Mesendoderm (in vitro differentiated cells): ENCODE measurements at regions not wholly inside any gene's neighbourhood (a gene's known extent, or its start where the extent isn't known, plus 50 kb on each side); places are given as distances from the start of the nearest gene placed in this dataset.

Source experiments
- DNase-seq: peaks from one replicate; pipeline ENCODE4 v3.0.0; 2013
- H2AK5ac ChIP-seq: 2 replicates; pipeline ENCODE4 v1.6.1; 2013; ENCODE audit warnings: low read length, inconsistent platforms
- H2BK120ac ChIP-seq: 2 replicates; pipeline ENCODE4 v1.6.1; 2013; ENCODE audit warnings: low read depth, mild to moderate bottlenecking, low read length, moderate library complexity, mixed read lengths
- H2BK15ac ChIP-seq: replicated peaks from 2 replicates; pipeline ENCODE4 v1.6.1; 2013; ENCODE audit warnings: low read depth, mild to moderate bottlenecking, moderate library complexity
- H2BK5ac ChIP-seq: 2 replicates; pipeline ENCODE4 v1.6.1; 2013; ENCODE audit warnings: low read length, inconsistent platforms
- H3K18ac ChIP-seq: 2 replicates; pipeline ENCODE4 v1.6.1; 2013; ENCODE audit warnings: mild to moderate bottlenecking, low read length, mixed read lengths
- H3K23ac ChIP-seq: one replicate; pipeline ENCODE4 v1.6.1; 2013; ENCODE audit warnings: low read length
- H3K27ac ChIP-seq: 2 replicates; pipeline ENCODE4 v1.5.1; 2013; ENCODE audit warnings: low read depth, mild to moderate bottlenecking, inconsistent platforms, low read length, moderate library complexity
- H3K27me3 ChIP-seq: 2 replicates; pipeline ENCODE4 v1.6.1; 2013; ENCODE audit warnings: low read length, control low read depth, mild to moderate bottlenecking, inconsistent platforms; ENCODE audit not compliant: insufficient read depth, poor library complexity
- H3K36me3 ChIP-seq: 2 replicates; pipeline ENCODE4 v1.6.1; 2013; ENCODE audit warnings: low read length, inconsistent platforms; ENCODE audit not compliant: control insufficient read depth, insufficient read depth
- H3K4ac ChIP-seq: one replicate; pipeline ENCODE4 v1.6.1; 2013; ENCODE audit warnings: low read depth, mild to moderate bottlenecking, low read length, moderate library complexity
- H3K4me1 ChIP-seq: 2 replicates; pipeline ENCODE4 v1.6.1; 2013; ENCODE audit warnings: low read depth, low read length, inconsistent platforms; ENCODE audit not compliant: control insufficient read depth
- H3K4me2 ChIP-seq: 2 replicates; pipeline ENCODE4 v1.6.1; 2013; ENCODE audit warnings: low read length
- H3K4me3 ChIP-seq: 2 replicates; pipeline ENCODE4 v1.5.1; 2013; ENCODE audit warnings: mild to moderate bottlenecking, low read length
- H3K56ac ChIP-seq: one replicate; pipeline ENCODE4 v1.6.1; 2013; ENCODE audit warnings: low read length
- H3K79me1 ChIP-seq: 2 replicates; pipeline ENCODE4 v1.6.1; 2013; ENCODE audit warnings: low read length, inconsistent platforms
- H3K79me2 ChIP-seq: 2 replicates; pipeline ENCODE4 v1.6.1; 2013; ENCODE audit warnings: mild to moderate bottlenecking, low read length; ENCODE audit not compliant: control insufficient read depth, insufficient read depth
- H3K9ac ChIP-seq: 2 replicates; pipeline ENCODE4 v1.6.1; 2013; ENCODE audit warnings: low read length, inconsistent platforms
- H4K5ac ChIP-seq: one replicate; pipeline ENCODE4 v1.6.1; 2013; ENCODE audit warnings: low read length
- H4K8ac ChIP-seq: one replicate; pipeline ENCODE4 v1.6.1; 2013; ENCODE audit warnings: low read depth, mild to moderate bottlenecking, control low read depth, low read length, moderate library complexity
- WGBS: extraction: QIAGEN DNeasy Blood & Tissue Kit; methylation state at CpG from one replicate; pipeline ENCODE4 v1.1.7; 2013; ENCODE audit warnings: low lambda C conversion rate, missing lambda C conversion rate; ENCODE audit not compliant: insufficient coverage; ENCODE audit errors: extremely low coverage; 5-methylcytosine and 5-hydroxymethylcytosine counted together

GRCh38 chr3:103510760-103511159, 1075.9 kb downstream of the ZPLD1 start:
- Histone ChIP-seq H2BK120ac (no peak overlapping the region), H2BK5ac (no peak overlapping the region), H4K8ac (no peak overlapping the region), H2AK5ac (no peak overlapping the region), H3K4me2 (no peak overlapping the region), H4K5ac (no peak overlapping the region), H3K18ac (no peak overlapping the region), H3K36me3 (no peaks in the 10 kb centered on the region), H3K56ac (no peak overlapping the region), H3K4ac (no peak overlapping the region), H2BK15ac (no peak overlapping the region), H3K4me1 (no peaks in the 10 kb centered on the region), H3K27ac (no peak overlapping the region), H3K79me2 (no peaks in the 10 kb centered on the region), H3K4me3 (no peak overlapping the region), H3K23ac (no peak overlapping the region), H3K9ac (no peak overlapping the region), H3K79me1 (no peaks in the 10 kb centered on the region), H3K27me3 (no peaks in the 10 kb centered on the region)
- DNase-seq, result no peak
- WGBS, result no CpG with 5 or more reads among the region's 2 CpGs

GRCh38 chr3:103511891-103512290, 1077.1 kb downstream of the ZPLD1 start:
- Histone ChIP-seq H2AK5ac (no peak overlapping the region), H3K79me1 (no peaks in the 10 kb centered on the region), H3K4me2 (no peak overlapping the region), H2BK120ac (no peak overlapping the region), H3K27me3 (no peaks in the 10 kb centered on the region), H3K79me2 (no peaks in the 10 kb centered on the region), H3K9ac (no peak overlapping the region), H3K4me1 (no peaks in the 10 kb centered on the region), H3K4me3 (no peak overlapping the region), H3K4ac (no peak overlapping the region), H4K5ac (no peak overlapping the region), H2BK5ac (no peak overlapping the region), H3K56ac (no peak overlapping the region), H3K23ac (no peak overlapping the region), H3K18ac (no peak overlapping the region), H2BK15ac (no peak overlapping the region), H3K27ac (no peak overlapping the region), H4K8ac (no peak overlapping the region), H3K36me3 (no peaks in the 10 kb centered on the region)
- no peak for DNase-seq
- WGBS, result no CpG with 5 or more reads among the region's 1 CpG

- H3K27ac ChIP-seq, result no peak overlapping the region
Observed at GRCh38 chr3:103512595-103512994, 1077.8 kb downstream of the ZPLD1 start.

GRCh38 chr3:103513003-103513402, 1078.2 kb downstream of the ZPLD1 start:
- Histone ChIP-seq H3K36me3 (no peaks in the 10 kb centered on the region), H2BK15ac (no peak overlapping the region), H3K23ac (no peak overlapping the region), H3K4ac (no peak overlapping the region), H3K18ac (no peak overlapping the region), H3K4me1 (no peaks in the 10 kb centered on the region), H2BK5ac (no peak overlapping the region), H3K27me3 (no peaks in the 10 kb centered on the region), H3K4me2 (no peak overlapping the region), H4K8ac (no peak overlapping the region), H3K4me3 (no peak overlapping the region), H3K9ac (no peak overlapping the region), H3K56ac (no peak overlapping the region), H3K79me1 (no peaks in the 10 kb centered on the region), H4K5ac (no peak overlapping the region), H3K79me2 (no peaks in the 10 kb centered on the region), H2BK120ac (no peak overlapping the region), H2AK5ac (no peak overlapping the region), H3K27ac (no peak overlapping the region)
- whole genome bisulfite sequencing, result no CpG with 5 or more reads among the region's 1 CpG
- no peak for DNase-seq

More at GRCh38 chr3:103512595-103512994, 1077.8 kb downstream of the ZPLD1 start:
- no peaks in the 10 kb centered on the region for H3K36me3 ChIP-seq
- no peak overlapping the region for H3K9ac ChIP-seq
- H3K56ac ChIP-seq, result no peak overlapping the region
- no peak for DNase-seq
- no peak overlapping the region for H3K4me3 ChIP-seq
- no peak overlapping the region for H3K4me2 ChIP-seq
- H3K4me1 ChIP-seq, result no peaks in the 10 kb centered on the region
- no peak overlapping the region for H3K23ac ChIP-seq
- no peak overlapping the region for H4K8ac ChIP-seq
- H2BK5ac ChIP-seq, result no peak overlapping the region
- H3K79me1 ChIP-seq, result no peaks in the 10 kb centered on the region
- no peak overlapping the region for H2BK120ac ChIP-seq
- no CpG with 5 or more reads among the region's 1 CpG for WGBS
- no peaks in the 10 kb centered on the region for H3K27me3 ChIP-seq
- no peak overlapping the region for H2AK5ac ChIP-seq
- H3K79me2 ChIP-seq, result no peaks in the 10 kb centered on the region
- no peak overlapping the region for H2BK15ac ChIP-seq
- no peak overlapping the region for H4K5ac ChIP-seq
- no peak overlapping the region for H3K18ac ChIP-seq
- H3K4ac ChIP-seq, result no peak overlapping the region

- no peak overlapping the region for H2BK120ac ChIP-seq
- no peak overlapping the region for H4K8ac ChIP-seq
- no peak overlapping the region for H3K4ac ChIP-seq
- no peak overlapping the region for H3K4me3 ChIP-seq
- no peak overlapping the region for H3K4me2 ChIP-seq
- H3K79me2 ChIP-seq, result no peaks in the 10 kb centered on the region
- no peak overlapping the region for H3K9ac ChIP-seq
- no peaks in the 10 kb centered on the region for H3K36me3 ChIP-seq
- H4K5ac ChIP-seq, result no peak overlapping the region
- H3K27ac ChIP-seq, result no peak overlapping the region
- no peak overlapping the region for H2BK5ac ChIP-seq
- H2BK15ac ChIP-seq, result no peak overlapping the region
- H3K18ac ChIP-seq, result no peak overlapping the region
- no peaks in the 10 kb centered on the region for H3K4me1 ChIP-seq
- H3K79me1 ChIP-seq, result no peaks in the 10 kb centered on the region
- H3K27me3 ChIP-seq, result no peaks in the 10 kb centered on the region
- no peak overlapping the region for H2AK5ac ChIP-seq
- WGBS, result no CpG with 5 or more reads among the region's 5 CpGs
- no peak overlapping the region for H3K56ac ChIP-seq
- H3K23ac ChIP-seq, result no peak overlapping the region
- DNase-seq, result peak; percentile 52
Observed at GRCh38 chr3:103515116-103515515, 1080.3 kb downstream of the ZPLD1 start.

GRCh38 chr3:103516950-103517349, 1082.1 kb downstream of the ZPLD1 start:
- H3K18ac ChIP-seq, result no peak overlapping the region
- no peak overlapping the region for H2BK15ac ChIP-seq
- H3K23ac ChIP-seq, result no peak overlapping the region
- no peaks in the 10 kb centered on the region for H3K36me3 ChIP-seq
- no peak overlapping the region for H3K4me2 ChIP-seq
- no peak overlapping the region for H2BK5ac ChIP-seq
- H3K4ac ChIP-seq, result no peak overlapping the region
- peak; percentile 21 for DNase-seq
- no peak overlapping the region for H2AK5ac ChIP-seq
- H3K79me1 ChIP-seq, result no peaks in the 10 kb centered on the region
- no CpG with 5 or more reads among the region's 3 CpGs for WGBS
- no peak overlapping the region for H4K5ac ChIP-seq
- H3K4me1 ChIP-seq, result no peaks in the 10 kb centered on the region
- no peak overlapping the region for H3K56ac ChIP-seq
- H3K4me3 ChIP-seq, result no peak overlapping the region
- H3K27ac ChIP-seq, result no peak overlapping the region
- no peak overlapping the region for H4K8ac ChIP-seq
- H3K79me2 ChIP-seq, result no peaks in the 10 kb centered on the region
- H2BK120ac ChIP-seq, result no peak overlapping the region
- H3K27me3 ChIP-seq, result no peaks in the 10 kb centered on the region
- H3K9ac ChIP-seq, result no peak overlapping the region
